Activated CD8-positive, alpha-beta memory T cell treated with anti-CD3 and anti-CD28 coated beads, Interleukin-2, amount 50 U/mL, for 48 hours (primary cell): ENCODE measurements at regions not wholly inside any gene's neighbourhood (a gene's known extent, or its start where the extent isn't known, plus 50 kb on each side); places are given as distances from the start of the nearest gene placed in this dataset.

Experiments used
- DNase-seq: peaks from one replicate; pipeline ENCODE4 v3.0.0-alpha.2; 2020

DNA sequence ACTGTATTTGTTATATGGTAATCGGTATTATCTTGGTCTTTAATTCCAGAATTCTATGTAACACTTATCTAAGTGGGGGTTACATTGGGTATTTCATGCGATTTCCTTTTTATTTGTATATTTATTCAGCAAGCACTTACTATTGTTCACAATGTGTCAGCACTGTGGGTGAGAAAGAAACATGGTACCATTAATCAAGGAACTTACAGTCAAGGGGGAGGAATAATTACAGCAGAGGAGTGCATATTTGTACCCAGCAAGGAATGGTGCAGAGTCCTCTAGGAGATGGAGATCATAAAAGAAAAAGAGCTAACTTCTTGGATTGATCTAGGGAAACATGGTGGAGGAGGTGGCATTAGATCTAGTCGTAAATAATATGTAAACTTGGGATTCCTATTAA lies 117.0 kb upstream of the KCNJ16 start:
- DNase-seq = no peak

- no peak for DNase-seq
Measured at GRCh38 chr17:69959283-69959682, 115.7 kb upstream of the KCNJ16 start.

GRCh38 chr17:69960755-69961154 lies 114.3 kb upstream of the KCNJ16 start:
- no peak for DNase-seq

GRCh38 chr17:69961501-69962145 lies 113.4 kb upstream of the KCNJ16 start:
- peak; percentile 50 for DNase-seq

DNA sequence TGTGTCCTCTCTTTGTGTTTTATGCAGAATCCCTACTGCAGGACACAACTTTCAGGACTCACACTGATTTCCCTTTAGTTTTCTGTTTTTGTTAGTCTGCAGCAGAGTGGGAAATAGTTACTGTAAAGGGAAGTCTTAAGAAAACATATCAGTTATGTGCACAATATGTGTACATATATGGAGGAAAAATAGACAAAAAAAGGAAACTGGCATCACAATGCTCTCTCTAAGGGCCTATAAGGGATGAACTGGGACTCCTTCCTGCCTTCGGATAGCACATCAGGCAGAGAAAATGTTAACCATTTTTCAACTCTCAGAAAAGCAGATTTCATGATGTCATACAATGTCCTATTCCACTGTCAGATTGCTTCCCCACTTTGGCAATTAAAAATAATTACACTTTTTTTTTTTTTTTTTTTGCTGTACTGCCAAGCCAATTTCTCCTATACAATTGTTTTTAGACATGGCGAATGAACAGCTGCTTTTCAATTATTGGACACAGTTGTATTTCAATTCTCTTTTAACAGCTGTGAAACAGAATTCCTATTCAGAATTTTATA lies 112.5 kb upstream of the KCNJ16 start:
- DNase-seq = no peak

- DNase-seq = no peak
Measured at GRCh38 chr17:69967910-69968411, 107.1 kb upstream of the KCNJ16 start.

- no peak for DNase-seq
Measured at GRCh38 chr17:69969897-69970296, 105.1 kb upstream of the KCNJ16 start.

DNA sequence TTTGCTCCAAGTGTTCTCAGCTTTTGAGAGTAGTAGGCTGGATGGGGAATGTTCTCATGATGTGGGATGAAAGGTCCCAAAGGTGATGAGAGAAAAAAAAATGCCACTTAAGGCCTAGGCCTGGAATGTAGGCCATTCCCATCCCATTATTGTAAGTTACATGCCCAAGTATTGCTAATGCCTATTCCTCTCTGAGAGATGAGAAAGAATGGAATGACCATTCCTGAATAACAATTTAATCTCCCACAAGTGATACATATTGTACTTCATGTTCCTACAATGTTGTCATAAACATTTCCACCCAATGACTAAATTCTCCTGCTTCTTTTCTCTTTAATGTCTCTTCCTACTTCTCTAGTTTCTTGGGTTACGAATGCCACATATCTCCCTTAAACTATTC lies 102.8 kb upstream of the KCNJ16 start:
- no peak for DNase-seq

- no peak for DNase-seq
Measured at GRCh38 chr17:69975808-69976207, 99.2 kb upstream of the KCNJ16 start.

DNA sequence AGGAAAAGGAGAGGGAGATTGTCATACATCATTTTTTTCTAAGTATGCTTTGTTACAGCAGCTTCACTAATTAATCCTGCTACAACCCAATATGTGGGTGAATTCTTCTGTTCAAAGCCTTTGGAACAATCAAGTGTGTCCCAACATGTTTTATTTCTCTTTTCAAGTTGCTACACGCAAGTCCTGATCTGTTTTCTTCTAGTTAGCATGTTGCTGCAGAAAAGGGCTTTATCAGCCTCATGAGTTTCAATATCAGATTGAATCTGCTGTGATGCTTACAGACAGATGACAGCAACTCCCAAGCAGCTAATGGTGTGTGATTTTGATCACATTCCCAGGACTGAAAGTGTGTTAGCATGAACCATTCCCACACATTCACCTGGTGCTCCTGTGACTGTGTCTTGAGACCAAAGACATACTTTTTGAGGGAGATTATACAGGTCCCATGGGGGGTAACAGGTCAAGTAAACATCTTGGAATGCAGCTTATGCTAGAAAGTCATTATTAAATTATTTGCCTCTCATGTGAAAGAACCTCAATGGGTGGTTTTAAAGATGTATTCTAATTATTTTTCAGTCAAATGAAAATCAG lies 96.9 kb upstream of the KCNJ16 start:
- DNase-seq = no peak

- DNase-seq = no peak
Measured at GRCh38 chr17:69981441-69981840, 93.6 kb upstream of the KCNJ16 start.

GRCh38 chr17:69995476-69995875 lies 79.5 kb upstream of the KCNJ16 start:
- no peak for DNase-seq

DNA sequence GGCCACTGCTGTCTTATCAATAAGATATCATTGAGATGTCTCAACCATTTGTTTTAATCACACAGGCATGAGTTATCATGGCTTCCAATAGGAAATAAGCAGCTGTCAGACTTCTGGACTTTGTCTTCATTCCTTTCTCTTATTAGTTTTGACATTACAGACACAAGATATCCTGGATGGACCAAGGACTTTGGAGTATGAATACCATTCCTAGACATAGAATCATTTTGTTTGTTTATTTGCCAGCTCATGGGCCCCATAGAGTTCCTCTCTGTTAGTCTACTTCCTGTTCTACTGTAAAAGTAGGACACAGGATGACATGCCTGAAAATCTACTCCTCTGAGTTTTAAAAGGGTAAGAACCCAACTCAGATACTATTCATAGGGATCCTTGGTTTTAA lies 77.7 kb upstream of the KCNJ16 start:
- DNase-seq = no peak

DNA sequence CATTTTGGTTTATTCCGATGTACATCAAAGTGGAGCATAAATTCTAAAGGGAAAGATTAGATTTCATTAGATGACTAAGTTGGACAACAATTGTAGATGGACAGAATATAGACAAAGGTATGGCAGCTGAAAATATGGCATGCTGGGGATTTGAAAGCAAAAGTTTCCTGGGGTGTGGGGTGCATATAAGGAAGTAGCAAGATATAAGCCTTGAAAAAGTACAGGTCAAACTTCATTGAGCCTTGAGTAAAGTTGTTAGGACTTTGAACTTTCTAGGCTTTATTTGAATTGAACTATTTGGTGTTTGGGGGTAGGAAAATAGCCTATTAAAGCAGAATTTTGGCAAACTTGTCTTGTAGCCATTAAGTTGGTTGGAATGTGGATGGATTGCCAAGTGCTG lies 75.8 kb upstream of the KCNJ16 start:
- DNase-seq = no peak

GRCh38 chr17:70006159-70006558 lies 68.9 kb upstream of the KCNJ16 start:
- no peak for DNase-seq

DNA sequence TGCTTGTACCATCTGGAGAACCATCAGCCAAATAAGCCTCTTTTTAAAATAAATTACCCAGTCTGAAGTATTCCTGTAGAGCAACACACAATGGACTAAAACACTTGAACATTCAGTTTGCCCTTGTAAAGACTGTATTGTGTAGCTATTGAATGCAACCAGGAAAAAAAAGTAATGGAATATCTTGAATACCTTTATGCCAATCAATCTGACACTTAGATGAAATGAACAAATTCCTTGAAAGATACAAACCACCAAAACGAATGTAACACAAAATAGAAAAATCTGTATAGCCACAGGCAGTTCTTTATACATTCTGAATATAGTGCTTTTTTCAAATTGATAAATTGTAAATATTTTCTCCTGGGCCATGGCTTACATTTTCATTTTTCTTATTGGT lies 63.3 kb upstream of the KCNJ16 start:
- no peak for DNase-seq

DNA sequence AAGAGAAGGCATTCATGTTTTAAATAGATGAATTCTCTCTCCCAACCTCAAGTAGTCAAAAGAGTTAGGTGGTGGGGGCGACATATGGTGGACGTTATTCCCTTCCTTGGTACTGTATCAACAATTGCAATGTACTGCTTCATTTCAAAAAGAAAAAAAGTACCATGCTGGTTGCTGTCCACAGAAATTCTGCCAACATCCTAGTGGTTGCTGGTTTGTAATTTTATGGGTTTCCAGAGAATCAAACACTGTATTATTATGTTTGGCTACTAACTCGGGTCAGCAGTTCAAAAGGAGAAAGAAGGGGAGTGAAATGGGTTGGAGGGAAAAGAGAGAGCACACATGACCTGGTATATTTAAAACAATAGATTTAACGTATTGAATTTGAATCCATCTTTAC lies 61.1 kb upstream of the KCNJ16 start:
- no peak for DNase-seq

- no peak for DNase-seq
Measured at GRCh38 chr17:70017112-70017511, 57.9 kb upstream of the KCNJ16 start.

- DNase-seq = no peak
Measured at GRCh38 chr17:70017941-70018340, 57.1 kb upstream of the KCNJ16 start.

GRCh38 chr17:70021726-70022125 lies 53.3 kb upstream of the KCNJ16 start:
- no peak for DNase-seq

GRCh38 chr17:70022175-70022574 lies 52.9 kb upstream of the KCNJ16 start:
- no peak for DNase-seq

DNA sequence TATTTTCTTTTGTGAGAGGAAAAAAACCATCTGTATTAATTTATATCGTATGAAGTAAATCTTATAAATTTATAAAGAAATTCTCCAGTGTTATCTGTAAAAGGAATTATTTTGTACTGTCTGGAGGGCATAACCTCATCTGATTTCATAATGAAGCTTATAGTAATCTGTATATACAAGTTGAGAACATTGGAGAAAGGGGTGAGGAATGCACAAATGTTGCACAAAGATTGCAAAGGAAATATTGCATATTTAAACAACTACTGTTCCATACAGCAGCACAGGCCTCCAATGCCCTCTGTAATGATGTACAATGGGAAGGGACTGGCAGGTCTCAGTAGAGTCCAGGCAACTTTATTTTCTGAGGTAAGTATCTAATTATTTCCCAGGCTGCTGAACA lies 50.8 kb upstream of the KCNJ16 start:
- no peak for DNase-seq
